GM23338 (cell line): ENCODE measurements at regions not wholly inside any gene's neighbourhood (a gene's known extent, or its start where the extent isn't known, plus 50 kb on each side); places are given as distances from the start of the nearest gene placed in this dataset.

Source experiments
- ATAC-seq: fragments of 200-7000 bp; cut with Tn5 transposase; 3 replicates; pipeline ENCODE4 v1.9.1; 2020
- DNase-seq: peaks from one replicate; pipeline ENCODE4 v3.0.0-alpha.2; 2015; ENCODE audit warnings: low spot score
- H2AFZ ChIP-seq: fragments of 200-600 bp; sonication (generic); 2 replicates; pipeline ENCODE4 v1.8.0; 2016; ENCODE audit warnings: antibody characterized with exemption, mild to moderate bottlenecking, moderate library complexity
- H3F3A ChIP-seq: fragments of 200-600 bp; sonication (generic); replicated peaks from 2 replicates; pipeline ENCODE4 v1.8.0; 2017; ENCODE audit warnings: antibody characterized with exemption, mixed run types, low read depth
- H3K27ac ChIP-seq: fragments of 200-600 bp; sonication (generic); 2 replicates; pipeline ENCODE4 v1.6.1; 2016; ENCODE audit warnings: low read depth
- H3K27me3 ChIP-seq: fragments of 200-600 bp; sonication (generic); 2 replicates; pipeline ENCODE4 v1.8.0; 2016; ENCODE audit warnings: mild to moderate bottlenecking, mixed run types, moderate library complexity; ENCODE audit not compliant: insufficient read depth
- H3K36me3 ChIP-seq: fragments of 200-600 bp; sonication (generic); 2 replicates; pipeline ENCODE4 v1.8.0; 2016; ENCODE audit warnings: mild to moderate bottlenecking; ENCODE audit not compliant: insufficient read depth
- H3K4me1 ChIP-seq: fragments of 200-600 bp; sonication (generic); 2 replicates; pipeline ENCODE4 v1.8.0; 2016; ENCODE audit warnings: mild to moderate bottlenecking, moderate library complexity; ENCODE audit not compliant: insufficient read depth
- H3K4me2 ChIP-seq: fragments of 200-600 bp; sonication (generic); 2 replicates; pipeline ENCODE4 v1.7.1; 2017; ENCODE audit warnings: mixed run types
- H3K4me3 ChIP-seq: fragments of 200-600 bp; sonication (generic); 2 replicates; pipeline ENCODE4 v1.6.1; 2016; ENCODE audit warnings: mixed run types
- H3K79me2 ChIP-seq: fragments of 200-600 bp; sonication (generic); replicated peaks from 2 replicates; pipeline ENCODE4 v1.8.0; 2017; ENCODE audit warnings: mild to moderate bottlenecking; ENCODE audit not compliant: insufficient read depth
- H3K9me2 ChIP-seq: fragments of 200-600 bp; sonication (generic); 2 replicates; pipeline ENCODE4 v1.8.0; 2017; ENCODE audit not compliant: insufficient read depth
- H4K20me1 ChIP-seq: fragments of 200-600 bp; sonication (generic); replicated peaks from 2 replicates; pipeline ENCODE4 v1.8.0; 2017; ENCODE audit warnings: mild to moderate bottlenecking; ENCODE audit not compliant: insufficient read depth
- H3K27ac Mint-ChIP-seq: 2 replicates; pipeline ENCODE4 v1.8.0; 2020; ENCODE audit warnings: inconsistent platforms, mild to moderate bottlenecking, moderate library complexity, mixed read lengths
- H3K27me3 Mint-ChIP-seq: 3 replicates; pipeline ENCODE4 v1.8.0; 2022; ENCODE audit warnings: low read depth, mild to moderate bottlenecking, moderate library complexity, mixed read lengths, inconsistent platforms; ENCODE audit not compliant: insufficient read depth, poor library complexity
- H3K36me3 Mint-ChIP-seq: 3 replicates; pipeline ENCODE4 v1.8.0; 2021; ENCODE audit warnings: low read depth, mild to moderate bottlenecking, inconsistent platforms, moderate library complexity, mixed read lengths
- H3K4me1 Mint-ChIP-seq: 3 replicates; pipeline ENCODE4 v1.8.0; 2020; ENCODE audit warnings: mild to moderate bottlenecking, inconsistent platforms, mixed read lengths
- H3K4me3 Mint-ChIP-seq: 3 replicates; pipeline ENCODE4 v1.8.0; 2021; ENCODE audit warnings: moderate library complexity, mild to moderate bottlenecking, inconsistent platforms, mixed read lengths
- H3K9me3 Mint-ChIP-seq: 3 replicates; pipeline ENCODE4 v1.8.0; 2020; ENCODE audit warnings: moderate library complexity, mild to moderate bottlenecking, inconsistent platforms, mixed read lengths
- CREB1 ChIP-seq: fragments of 250-450 bp; sonication (Bioruptor Pico); IDR thresholded peaks from 2 replicates; pipeline ENCODE4 v1.5.0; 2020; ENCODE audit warnings: low read depth, mild to moderate bottlenecking, moderate library complexity
- ETS1 ChIP-seq: IDR thresholded peaks from 2 replicates; pipeline ENCODE4 v1.6.1; 2016; ENCODE audit warnings: antibody characterized with exemption
- EZH2 ChIP-seq: fragments of 200-600 bp; sonication (generic); IDR thresholded peaks from one replicate; pipeline ENCODE4 v1.8.0; 2017; ENCODE audit warnings: antibody characterized with exemption, mild to moderate bottlenecking, low read depth; ENCODE audit not compliant: unreplicated experiment
- EZH2phosphoT487 ChIP-seq: fragments of 200-600 bp; sonication (generic); IDR thresholded peaks from one replicate; pipeline ENCODE4 v1.8.1; 2018; ENCODE audit warnings: antibody characterized with exemption; ENCODE audit not compliant: unreplicated experiment
- POLR2AphosphoS5 ChIP-seq: IDR thresholded peaks from 2 replicates; pipeline ENCODE4 v1.6.1; 2016; ENCODE audit warnings: antibody characterized with exemption, low read depth
- ZNF114 ChIP-seq: fragments of 250-450 bp; sonication (Bioruptor Pico); IDR thresholded peaks from 2 replicates; pipeline ENCODE4 v1.5.0; 2020; ENCODE audit warnings: mild to moderate bottlenecking, moderate library complexity
- ZNF331 ChIP-seq: fragments of 250-450 bp; sonication (Bioruptor Pico); IDR thresholded peaks from 2 replicates; pipeline ENCODE4 v1.5.0; 2020; ENCODE audit warnings: low read depth, mild to moderate bottlenecking, moderate library complexity
- ZNF462 ChIP-seq: fragments of 250-450 bp; sonication (Bioruptor Pico); IDR thresholded peaks from 2 replicates; pipeline ENCODE4 v1.5.0; 2020; ENCODE audit warnings: mild to moderate bottlenecking, moderate library complexity
- TF ChIP-seq, protein P1 (sequence below): IDR thresholded peaks from one replicate; pipeline ENCODE4 v1.6.1; 2018; ENCODE audit warnings: antibody characterized with exemption; ENCODE audit not compliant: unreplicated experiment
- TF ChIP-seq, protein P2 (sequence below), 2 experiments: fragments of 200-600 bp in 1 of 2; sonication (generic) in 1 of 2; conservative IDR thresholded peaks; 2 replicates each; pipeline versions ENCODE4 v1.5.1 to v1.6.1; 2016 to 2017; ENCODE audit warnings: antibody characterized with exemption in 2 of 2, low read depth in 2 of 2, mild to moderate bottlenecking in 2 of 2, moderate library complexity in 1 of 2

GRCh38 chr4:123553279-123553678 lies 156.7 kb downstream of the SPRY1 start:
- H3K4me3 Mint-ChIP-seq, result no peak overlapping the region
- H3F3A ChIP-seq, result no peaks in the 10 kb centered on the region
- H3K36me3 Mint-ChIP-seq, result peaks cover 6% of the 10 kb centered on the region; the same call in 2 of the 3 replicates
- peaks cover 7% of the 10 kb centered on the region for H3K27me3 Mint-ChIP-seq
- TF ChIP-seq EZH2phosphoT487 (no peak), ZNF114 (CRISPR knock-in tag) (no peak), ETS1 (no peak), ZNF331 (CRISPR knock-in tag) (no peak), CREB1 (CRISPR knock-in tag) (no peak), ZNF462 (CRISPR knock-in tag) (no peak), EZH2 (no peak), POLR2AphosphoS5 (no peak)
- TF ChIP-seq, protein P1, sequence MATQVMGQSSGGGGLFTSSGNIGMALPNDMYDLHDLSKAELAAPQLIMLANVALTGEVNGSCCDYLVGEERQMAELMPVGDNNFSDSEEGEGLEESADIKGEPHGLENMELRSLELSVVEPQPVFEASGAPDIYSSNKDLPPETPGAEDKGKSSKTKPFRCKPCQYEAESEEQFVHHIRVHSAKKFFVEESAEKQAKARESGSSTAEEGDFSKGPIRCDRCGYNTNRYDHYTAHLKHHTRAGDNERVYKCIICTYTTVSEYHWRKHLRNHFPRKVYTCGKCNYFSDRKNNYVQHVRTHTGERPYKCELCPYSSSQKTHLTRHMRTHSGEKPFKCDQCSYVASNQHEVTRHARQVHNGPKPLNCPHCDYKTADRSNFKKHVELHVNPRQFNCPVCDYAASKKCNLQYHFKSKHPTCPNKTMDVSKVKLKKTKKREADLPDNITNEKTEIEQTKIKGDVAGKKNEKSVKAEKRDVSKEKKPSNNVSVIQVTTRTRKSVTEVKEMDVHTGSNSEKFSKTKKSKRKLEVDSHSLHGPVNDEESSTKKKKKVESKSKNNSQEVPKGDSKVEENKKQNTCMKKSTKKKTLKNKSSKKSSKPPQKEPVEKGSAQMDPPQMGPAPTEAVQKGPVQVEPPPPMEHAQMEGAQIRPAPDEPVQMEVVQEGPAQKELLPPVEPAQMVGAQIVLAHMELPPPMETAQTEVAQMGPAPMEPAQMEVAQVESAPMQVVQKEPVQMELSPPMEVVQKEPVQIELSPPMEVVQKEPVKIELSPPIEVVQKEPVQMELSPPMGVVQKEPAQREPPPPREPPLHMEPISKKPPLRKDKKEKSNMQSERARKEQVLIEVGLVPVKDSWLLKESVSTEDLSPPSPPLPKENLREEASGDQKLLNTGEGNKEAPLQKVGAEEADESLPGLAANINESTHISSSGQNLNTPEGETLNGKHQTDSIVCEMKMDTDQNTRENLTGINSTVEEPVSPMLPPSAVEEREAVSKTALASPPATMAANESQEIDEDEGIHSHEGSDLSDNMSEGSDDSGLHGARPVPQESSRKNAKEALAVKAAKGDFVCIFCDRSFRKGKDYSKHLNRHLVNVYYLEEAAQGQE, result no peak
- TF ChIP-seq, protein P2, sequence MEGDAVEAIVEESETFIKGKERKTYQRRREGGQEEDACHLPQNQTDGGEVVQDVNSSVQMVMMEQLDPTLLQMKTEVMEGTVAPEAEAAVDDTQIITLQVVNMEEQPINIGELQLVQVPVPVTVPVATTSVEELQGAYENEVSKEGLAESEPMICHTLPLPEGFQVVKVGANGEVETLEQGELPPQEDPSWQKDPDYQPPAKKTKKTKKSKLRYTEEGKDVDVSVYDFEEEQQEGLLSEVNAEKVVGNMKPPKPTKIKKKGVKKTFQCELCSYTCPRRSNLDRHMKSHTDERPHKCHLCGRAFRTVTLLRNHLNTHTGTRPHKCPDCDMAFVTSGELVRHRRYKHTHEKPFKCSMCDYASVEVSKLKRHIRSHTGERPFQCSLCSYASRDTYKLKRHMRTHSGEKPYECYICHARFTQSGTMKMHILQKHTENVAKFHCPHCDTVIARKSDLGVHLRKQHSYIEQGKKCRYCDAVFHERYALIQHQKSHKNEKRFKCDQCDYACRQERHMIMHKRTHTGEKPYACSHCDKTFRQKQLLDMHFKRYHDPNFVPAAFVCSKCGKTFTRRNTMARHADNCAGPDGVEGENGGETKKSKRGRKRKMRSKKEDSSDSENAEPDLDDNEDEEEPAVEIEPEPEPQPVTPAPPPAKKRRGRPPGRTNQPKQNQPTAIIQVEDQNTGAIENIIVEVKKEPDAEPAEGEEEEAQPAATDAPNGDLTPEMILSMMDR (conservative IDR thresholded peaks at IDR 0.05; ENCODE audit: low read depth in 2 of 2), result no peak
- H3K79me2 ChIP-seq, result no peaks in the 10 kb centered on the region
- peaks cover 8% of the 10 kb centered on the region; the same call in 1 of the 3 replicates for H3K9me3 Mint-ChIP-seq
- H3K36me3 ChIP-seq, result no peaks in the 10 kb centered on the region
- H3K4me2 ChIP-seq, result no peak overlapping the region
- H4K20me1 ChIP-seq, result no peaks in the 10 kb centered on the region
- ATAC-seq, result no peak
- peaks cover 45% of the 10 kb centered on the region for H3K4me1 ChIP-seq
- no peak overlapping the region for H3K27ac ChIP-seq
- no peaks in the 10 kb centered on the region for H3K9me2 ChIP-seq
- H3K4me1 Mint-ChIP-seq, result peaks cover 45% of the 10 kb centered on the region
- DNase-seq, result no peak
- no peak overlapping the region for H3K4me3 ChIP-seq
- H3K27ac Mint-ChIP-seq, result no peak overlapping the region
- no peak overlapping the region for H2AFZ ChIP-seq
- H3K27me3 ChIP-seq, result no peaks in the 10 kb centered on the region
